HEK293 (cell line): ENCODE measurements at regions not wholly inside any gene's neighbourhood (a gene's known extent, or its start where the extent isn't known, plus 50 kb on each side); places are given as distances from the start of the nearest gene placed in this dataset.

Experiments
- CTCF ChIP-seq: fragments of 450-650 bp; formaldehyde crosslinking; IDR thresholded peaks from 2 replicates; pipeline ENCODE4 v1.5.1; 2016; ENCODE audit warnings: missing biosample characterization, missing genetic modification characterization
- SP2 ChIP-seq: fragments of 450-650 bp; formaldehyde crosslinking; IDR thresholded peaks from 2 replicates; pipeline ENCODE4 v1.5.1; 2016; ENCODE audit warnings: missing biosample characterization, missing genetic modification characterization
- ZBTB21 ChIP-seq: fragments of 450-650 bp; formaldehyde crosslinking; IDR thresholded peaks from 2 replicates; pipeline ENCODE4 v1.5.1; 2017; ENCODE audit warnings: missing biosample characterization, missing genetic modification characterization
- ZNF19 ChIP-seq: fragments of 450-650 bp; formaldehyde crosslinking; IDR thresholded peaks from 2 replicates; pipeline ENCODE4; 2016; ENCODE audit warnings: missing biosample characterization, missing genetic modification characterization, low read depth
- ZNF239 ChIP-seq: fragments of 450-650 bp; formaldehyde crosslinking; IDR thresholded peaks from 2 replicates; pipeline ENCODE4 v1.5.1; 2016; ENCODE audit warnings: missing biosample characterization, missing genetic modification characterization
- ZNF639 ChIP-seq: fragments of 450-650 bp; formaldehyde crosslinking; IDR thresholded peaks from 2 replicates; pipeline ENCODE4 v1.5.1; 2016; ENCODE audit warnings: missing biosample characterization, missing genetic modification characterization
- ZNF791 ChIP-seq: fragments of 450-650 bp; formaldehyde crosslinking; IDR thresholded peaks from 2 replicates; pipeline ENCODE4 v1.5.1; 2016; ENCODE audit warnings: missing biosample characterization, missing genetic modification characterization
- ZNF792 ChIP-seq: fragments of 450-650 bp; formaldehyde crosslinking; IDR thresholded peaks from 2 replicates; pipeline ENCODE4 v1.5.1; 2016; ENCODE audit warnings: missing biosample characterization, missing genetic modification characterization
- ZSCAN5A ChIP-seq: fragments of 450-650 bp; formaldehyde crosslinking; IDR thresholded peaks from 2 replicates; pipeline ENCODE4 v1.5.1; 2016; ENCODE audit warnings: missing biosample characterization, missing genetic modification characterization

- no peak for TF ChIP-seq ZNF239 (tag by site-specific recombination)
- TF ChIP-seq ZNF791 (tag by site-specific recombination): no peak
- no peak for TF ChIP-seq ZBTB21 (tag by site-specific recombination)
- no peak for TF ChIP-seq CTCF (tag by site-specific recombination)
- no peak for TF ChIP-seq ZSCAN5A (tag by site-specific recombination)
- no peak for TF ChIP-seq ZNF639 (tag by site-specific recombination)
- TF ChIP-seq SP2 (tag by site-specific recombination): no peak
- TF ChIP-seq ZNF792 (tag by site-specific recombination): no peak
- no peak for TF ChIP-seq ZNF19 (tag by site-specific recombination)
Measured at GRCh38 chr7:119348491-119348890, 924.5 kb upstream of the KCND2 start.
